ENCODE measurements at regions not wholly inside any gene's neighbourhood (a gene's known extent, or its start where the extent isn't known, plus 50 kb on each side); places are given as distances from the start of the nearest gene placed in this dataset.

DNA sequence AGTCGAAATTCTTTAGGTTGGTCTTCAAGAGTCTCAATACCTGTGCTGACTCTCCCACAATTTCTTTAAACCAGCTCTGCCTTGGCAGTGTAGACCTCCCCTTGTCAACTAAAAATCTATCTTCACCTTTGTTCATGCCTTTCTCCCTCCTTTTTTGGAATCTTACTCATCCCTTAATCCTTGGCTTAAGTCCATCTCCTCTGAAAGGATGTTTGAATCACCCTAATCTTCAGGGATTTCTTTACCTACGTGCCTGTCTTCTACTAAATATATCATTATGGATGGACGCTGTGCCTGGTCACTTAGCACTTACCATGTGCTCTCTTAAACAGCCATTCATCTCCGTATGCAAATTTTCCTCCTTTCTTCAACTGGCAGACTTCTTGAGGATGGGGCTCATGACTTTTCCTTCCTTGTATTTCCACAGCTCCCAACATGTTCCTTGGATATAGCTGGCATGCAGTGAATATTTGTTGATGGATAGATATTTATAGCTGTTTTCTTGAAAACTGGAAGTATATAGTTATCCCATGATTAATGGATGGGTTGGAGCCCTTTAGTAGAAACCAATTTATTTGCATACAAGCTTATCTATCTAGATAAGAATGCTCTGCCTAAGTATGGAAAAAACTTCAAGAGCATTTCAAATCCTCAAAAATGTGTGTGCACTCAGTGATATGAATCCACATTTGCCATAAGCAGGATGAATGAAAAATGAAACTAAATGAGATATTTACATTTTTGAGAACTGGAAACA is 166.6 kb downstream of the SPRY1 start:
- TF ChIP-seq, protein P1, sequence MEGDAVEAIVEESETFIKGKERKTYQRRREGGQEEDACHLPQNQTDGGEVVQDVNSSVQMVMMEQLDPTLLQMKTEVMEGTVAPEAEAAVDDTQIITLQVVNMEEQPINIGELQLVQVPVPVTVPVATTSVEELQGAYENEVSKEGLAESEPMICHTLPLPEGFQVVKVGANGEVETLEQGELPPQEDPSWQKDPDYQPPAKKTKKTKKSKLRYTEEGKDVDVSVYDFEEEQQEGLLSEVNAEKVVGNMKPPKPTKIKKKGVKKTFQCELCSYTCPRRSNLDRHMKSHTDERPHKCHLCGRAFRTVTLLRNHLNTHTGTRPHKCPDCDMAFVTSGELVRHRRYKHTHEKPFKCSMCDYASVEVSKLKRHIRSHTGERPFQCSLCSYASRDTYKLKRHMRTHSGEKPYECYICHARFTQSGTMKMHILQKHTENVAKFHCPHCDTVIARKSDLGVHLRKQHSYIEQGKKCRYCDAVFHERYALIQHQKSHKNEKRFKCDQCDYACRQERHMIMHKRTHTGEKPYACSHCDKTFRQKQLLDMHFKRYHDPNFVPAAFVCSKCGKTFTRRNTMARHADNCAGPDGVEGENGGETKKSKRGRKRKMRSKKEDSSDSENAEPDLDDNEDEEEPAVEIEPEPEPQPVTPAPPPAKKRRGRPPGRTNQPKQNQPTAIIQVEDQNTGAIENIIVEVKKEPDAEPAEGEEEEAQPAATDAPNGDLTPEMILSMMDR (IDR thresholded peaks at IDR 0.05) = no peak
- TF ChIP-seq ZFX (IDR thresholded peaks at IDR 0.05; ENCODE audit: borderline replicate concordance) = no peak

Measured in 22Rv1 (cell line).